Stimulated activated CD4-positive, alpha-beta T cell treated with anti-CD3 and anti-CD28 coated beads, TNF-alpha, amount 100 ng/mL, for 1 hour (primary cell): ENCODE measurements at regions not wholly inside any gene's neighbourhood (a gene's known extent, or its start where the extent isn't known, plus 50 kb on each side); places are given as distances from the start of the nearest gene placed in this dataset.
A peak's percentile ranks its signal among the peaks of the same experiment; 100 is the strongest.
"Not testable (repeated sequence)": the region's sequence is repeated elsewhere in the genome, so short reads cannot be mapped to it uniquely, and the experiment has no call there.

Experiments
- DNase-seq, 3 donors: peaks; one replicate each; pipeline ENCODE4 v3.0.0-alpha.2; 2020; ENCODE audit warnings: low read depth in 3 of 3, low spot score in 1 of 3

GRCh38 chr22:19599626-19600243 is 75.5 kb upstream of the CLDN5 start:
- DNase-seq: no peak

- DNase-seq: not testable (repeated sequence)
Observed at GRCh38 chr22:19603346-19603745, 79.1 kb upstream of the CLDN5 start.

GRCh38 chr22:19603767-19604166 is 79.6 kb upstream of the CLDN5 start:
- no peak for DNase-seq

GRCh38 chr22:19604711-19605268 is 80.6 kb upstream of the CLDN5 start:
- DNase-seq: no peak

- DNase-seq: no peak
Observed at GRCh38 chr22:19605508-19606331, 81.5 kb upstream of the CLDN5 start.

- no peak for DNase-seq
Observed at GRCh38 chr22:19606332-19607191, 82.4 kb upstream of the CLDN5 start.

GRCh38 chr22:19607192-19608002 is 83.2 kb upstream of the CLDN5 start:
- peak in 1 of 3 donors; percentile 9 for DNase-seq

- DNase-seq: no peak
Observed at GRCh38 chr22:19608003-19608690, 83.9 kb upstream of the CLDN5 start.

GRCh38 chr22:19609753-19610152 is 85.5 kb upstream of the CLDN5 start:
- DNase-seq: not testable (repeated sequence)

- DNase-seq: no peak
Observed at GRCh38 chr22:19610518-19611253, 86.5 kb upstream of the CLDN5 start.

GRCh38 chr22:19611590-19611989 is 87.4 kb upstream of the CLDN5 start:
- no peak for DNase-seq

GRCh38 chr22:19612866-19613572 is 88.8 kb upstream of the CLDN5 start:
- no peak for DNase-seq

- no peak for DNase-seq
Observed at GRCh38 chr22:19614536-19614863, 90.3 kb upstream of the CLDN5 start.

GRCh38 chr22:19615001-19615461 is 90.8 kb upstream of the CLDN5 start:
- no peak for DNase-seq

- DNase-seq: no peak
Observed at GRCh38 chr22:19615867-19616581, 91.8 kb upstream of the CLDN5 start.

- no peak for DNase-seq
Observed at GRCh38 chr22:19619144-19620009, 94.9 kb upstream of the SEPTIN5 start.

- no peak for DNase-seq
Observed at GRCh38 chr22:19620742-19621371, 93.4 kb upstream of the SEPTIN5 start.
